Cardiac septum (tissue), 1 donor: ENCODE measurements at regions not wholly inside any gene's neighbourhood (a gene's known extent, or its start where the extent isn't known, plus 50 kb on each side); places are given as distances from the start of the nearest gene placed in this dataset.

Experiments
- DNase-seq: peaks from one replicate; pipeline ENCODE4 v3.0.0-alpha.2; 2020; ENCODE audit warnings: low spot score
- intact Hi-C: fragments of 100-400 bp; cut with DNase I; formaldehyde crosslinking; loops from one replicate; pipeline ENCODE4 v1.14.0; 2022
- donor health status: DM: no; HTN: no; CAD: no.

GRCh38 chr9:88747768-88748167 is 212.8 kb downstream of the NXNL2 start:
- intact Hi-C loops, result loop anchor here (5.0 kb wide), 1 partner anchor 245 kb away; the partner anchor contains the start of gene S1PR3
- DNase-seq, result no peak

- intact Hi-C loops, result loop anchor here (5.0 kb wide), 1 partner anchor 244 kb away; the partner anchor contains the start of gene S1PR3
Measured at GRCh38 chr9:88748566-88749261, 213.7 kb downstream of the NXNL2 start.

GRCh38 chr9:88749420-88749819 is 214.4 kb downstream of the NXNL2 start:
- intact Hi-C loops, result loop anchor here (5.0 kb wide), 1 partner anchor 243 kb away; the partner anchor contains the start of gene S1PR3
- no peak for DNase-seq

More at GRCh38 chr9:88748566-88749261, 213.7 kb downstream of the NXNL2 start:
- DNase-seq, result no peak

GRCh38 chr9:88750832-88751360 is 215.9 kb downstream of the NXNL2 start:
- intact Hi-C loops, result loop anchor here (10.0 kb wide), 1 partner anchor 96 kb away; no protein-coding TSS in a partner anchor
- DNase-seq, result no peak

GRCh38 chr9:88751781-88752180 is 216.8 kb downstream of the NXNL2 start:
- intact Hi-C loops, result loop anchor here (10.0 kb wide), 1 partner anchor 97 kb away; no protein-coding TSS in a partner anchor

GRCh38 chr9:88753691-88754367 is 218.9 kb downstream of the NXNL2 start:
- no peak for DNase-seq
- intact Hi-C loops, result loop anchor here (10.0 kb wide), 1 partner anchor 99 kb away; no protein-coding TSS in a partner anchor

More at GRCh38 chr9:88751781-88752180, 216.8 kb downstream of the NXNL2 start:
- DNase-seq, result no peak

- intact Hi-C loops, result loop anchor here (10.0 kb wide), 1 partner anchor 100 kb away; no protein-coding TSS in a partner anchor
- DNase-seq, result no peak
Measured at GRCh38 chr9:88754452-88754851, 219.5 kb downstream of the NXNL2 start.

GRCh38 chr9:88754886-88755285 is 219.9 kb downstream of the NXNL2 start:
- intact Hi-C loops, result loop anchor here (10.0 kb wide), 1 partner anchor 100 kb away; no protein-coding TSS in a partner anchor

GRCh38 chr9:88757406-88758010 is 222.5 kb downstream of the NXNL2 start:
- no peak for DNase-seq
- intact Hi-C loops, result loop anchor here (10.0 kb wide), 1 partner anchor 103 kb away; no protein-coding TSS in a partner anchor

More at GRCh38 chr9:88754886-88755285, 219.9 kb downstream of the NXNL2 start:
- no peak for DNase-seq

- intact Hi-C loops, result loop anchor here (10.0 kb wide), 1 partner anchor 105 kb away; no protein-coding TSS in a partner anchor
- no peak for DNase-seq
Measured at GRCh38 chr9:88759364-88759763, 224.4 kb downstream of the NXNL2 start.

- intact Hi-C loops, result no loop called here
Measured at GRCh38 chr9:88766778-88767503, 224.3 kb upstream of the S1PR3 start.

GRCh38 chr9:88767504-88767790 is 223.8 kb upstream of the S1PR3 start:
- DNase-seq, result no peak
- intact Hi-C loops, result no loop called here

More at GRCh38 chr9:88766778-88767503, 224.3 kb upstream of the S1PR3 start:
- no peak for DNase-seq

- no peak for DNase-seq
- intact Hi-C loops, result no loop called here
Measured at GRCh38 chr9:88772575-88772974, 218.7 kb upstream of the S1PR3 start.

GRCh38 chr9:88773126-88773525 is 218.1 kb upstream of the S1PR3 start:
- intact Hi-C loops, result no loop called here
- no peak for DNase-seq

- no peak for DNase-seq
- intact Hi-C loops, result no loop called here
Measured at GRCh38 chr9:88773627-88774244, 217.5 kb upstream of the S1PR3 start.

- intact Hi-C loops, result no loop called here
- DNase-seq, result no peak
Measured at GRCh38 chr9:88775037-88775471, 216.2 kb upstream of the S1PR3 start.

GRCh38 chr9:88775559-88775958 is 215.7 kb upstream of the S1PR3 start:
- DNase-seq, result no peak
- intact Hi-C loops, result no loop called here

GRCh38 chr9:88775966-88776365 is 215.3 kb upstream of the S1PR3 start:
- intact Hi-C loops, result no loop called here
- no peak for DNase-seq
